GM21786 (cell line): ENCODE measurements at regions not wholly inside any gene's neighbourhood (a gene's known extent, or its start where the extent isn't known, plus 50 kb on each side); places are given as distances from the start of the nearest gene placed in this dataset.
A peak's percentile ranks its signal among the peaks of the same experiment; 100 is the strongest.
"Not testable (repeated sequence)": the region's sequence is repeated elsewhere in the genome, so short reads cannot be mapped to it uniquely, and the experiment has no call there.

Source experiments
- ATAC-seq: cut with Tn5 transposase; IDR thresholded peaks from one replicate; pipeline ENCODE4 v1.9.1; 2021; ENCODE audit not compliant: unreplicated experiment

- ATAC-seq, result no peak
Observed at GRCh38 chr6:79431537-79431933, 105.7 kb downstream of the LCA5 start.

DNA sequence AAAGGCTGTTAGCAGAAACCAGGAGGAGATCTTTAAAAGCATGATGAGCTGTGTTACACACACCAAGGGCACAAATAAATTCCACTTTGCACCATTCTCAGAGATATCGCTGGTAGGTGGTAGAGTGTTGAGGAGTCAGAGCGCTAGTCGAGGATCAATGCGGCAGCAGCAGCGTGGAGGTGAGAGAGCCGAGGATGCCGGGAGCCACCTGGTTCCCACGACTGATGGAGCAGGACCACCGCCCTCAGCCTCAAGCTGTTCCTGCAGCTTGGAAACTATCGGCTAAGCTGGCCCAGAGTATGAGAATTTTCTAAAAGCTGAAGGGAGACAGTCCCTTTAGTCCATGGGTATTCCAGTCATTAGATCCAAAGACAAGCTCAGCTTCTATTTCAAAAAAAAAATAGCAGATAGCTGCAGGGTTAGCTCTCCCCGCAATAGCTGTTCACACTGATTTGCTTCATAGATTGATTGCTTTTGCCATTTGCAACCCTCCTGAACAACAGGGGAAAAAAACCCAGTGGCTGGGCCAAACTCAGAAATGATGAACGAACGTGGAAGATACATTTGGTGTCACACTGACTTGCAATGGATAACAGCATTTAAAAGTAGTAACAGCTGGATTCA lies 106.2 kb downstream of the LCA5 start:
- ATAC-seq, result no peak

DNA sequence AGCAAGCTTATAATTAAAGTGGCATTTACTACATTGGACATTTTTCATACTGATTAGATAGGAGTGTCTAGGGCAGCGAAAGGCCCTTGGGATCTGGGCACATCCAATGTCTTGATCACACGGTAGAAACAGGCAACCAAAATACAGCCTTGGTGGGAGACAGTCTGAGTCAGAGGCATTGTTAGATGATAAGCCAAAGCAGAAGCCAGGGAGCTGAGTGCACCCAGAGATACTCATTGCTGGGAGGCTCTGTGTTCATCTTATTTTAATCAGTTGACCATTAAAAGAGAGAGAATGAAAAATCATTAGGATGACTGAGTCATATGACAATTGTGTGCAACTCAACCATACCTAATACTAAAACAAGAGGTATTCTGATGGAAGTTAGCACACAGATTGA lies 109.5 kb downstream of the LCA5 start:
- no peak for ATAC-seq

- ATAC-seq, result no peak
Observed at GRCh38 chr6:79426625-79427278, 110.5 kb downstream of the LCA5 start.

- ATAC-seq, result no peak
Observed at GRCh38 chr6:79425589-79426311, 111.5 kb downstream of the LCA5 start.

- ATAC-seq, result no peak
Observed at GRCh38 chr6:79423216-79423615, 114.0 kb downstream of the LCA5 start.

DNA sequence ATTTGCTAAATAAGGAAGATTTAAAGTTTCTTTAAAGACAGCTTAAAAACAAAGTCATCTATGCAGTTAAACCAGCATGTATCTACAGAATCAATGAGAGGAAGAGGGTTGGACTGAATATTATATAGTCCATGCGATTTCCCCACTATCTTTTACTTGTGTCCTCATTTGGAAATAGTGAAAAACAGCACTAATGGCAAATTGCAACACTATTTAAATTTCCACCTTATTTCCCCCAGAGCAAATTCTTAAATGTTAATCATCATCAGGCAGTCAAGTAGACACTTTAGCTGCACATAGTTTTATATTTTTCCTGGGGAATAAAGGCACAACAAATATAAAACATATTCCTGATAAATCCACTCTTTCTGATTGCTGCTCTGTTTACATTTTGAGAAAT lies 114.6 kb downstream of the LCA5 start:
- ATAC-seq, result no peak

DNA sequence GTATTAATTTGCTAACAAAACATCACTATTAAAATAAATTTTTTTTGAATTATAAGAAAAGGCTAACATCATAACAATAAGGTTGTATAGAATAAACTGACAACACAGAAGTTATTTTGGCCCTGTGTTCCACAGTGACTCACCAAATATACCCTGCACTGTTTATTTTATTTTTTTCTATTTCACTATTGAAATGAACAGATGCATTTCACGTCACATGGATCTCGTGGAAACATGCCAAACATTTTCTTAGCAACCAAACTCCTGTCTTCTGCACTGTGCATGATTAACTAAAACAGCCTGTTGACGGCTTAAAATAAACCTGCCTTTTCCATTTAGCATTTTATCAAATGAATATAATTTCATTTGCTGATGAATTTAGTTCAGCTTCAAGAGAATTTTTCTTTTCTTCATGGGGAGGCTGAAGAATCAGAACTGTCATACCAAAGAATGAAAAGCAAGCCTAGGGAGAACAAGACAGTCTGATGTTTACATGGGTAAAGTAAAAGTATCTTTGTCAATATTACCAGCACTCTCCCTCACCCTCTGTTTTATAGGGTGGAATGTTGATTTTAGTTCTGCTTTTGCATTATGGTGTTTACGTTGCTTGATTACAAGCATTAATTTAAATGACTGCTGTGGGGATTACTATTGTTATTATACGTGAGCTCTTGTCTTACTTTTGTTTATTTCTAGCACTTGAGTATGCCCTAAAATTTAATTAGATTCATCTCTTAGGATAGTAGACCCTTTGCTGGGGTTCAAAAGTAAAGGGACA lies 115.3 kb downstream of the LCA5 start:
- peak; percentile 81 for ATAC-seq

GRCh38 chr6:79421001-79421411 lies 116.2 kb downstream of the LCA5 start:
- no peak for ATAC-seq

DNA sequence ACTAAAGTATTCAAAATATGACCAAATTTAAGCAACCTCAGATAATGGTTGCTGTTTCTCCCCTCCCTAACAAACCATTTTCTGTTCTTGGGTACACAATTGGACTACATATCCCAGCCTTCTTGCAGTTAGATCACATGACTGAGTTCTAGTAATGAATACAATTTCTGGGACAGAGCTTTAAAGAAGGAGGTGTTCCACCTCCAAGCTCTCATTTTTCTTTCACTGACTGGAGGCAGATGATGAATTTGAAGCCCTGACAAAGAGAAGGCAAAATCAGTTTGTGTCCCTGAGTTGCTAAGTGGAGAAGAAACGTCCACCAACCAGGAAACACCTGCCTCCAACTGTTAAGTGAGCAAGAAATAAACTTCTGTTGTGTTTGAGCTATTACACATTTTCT lies 117.2 kb downstream of the LCA5 start:
- no peak for ATAC-seq

DNA sequence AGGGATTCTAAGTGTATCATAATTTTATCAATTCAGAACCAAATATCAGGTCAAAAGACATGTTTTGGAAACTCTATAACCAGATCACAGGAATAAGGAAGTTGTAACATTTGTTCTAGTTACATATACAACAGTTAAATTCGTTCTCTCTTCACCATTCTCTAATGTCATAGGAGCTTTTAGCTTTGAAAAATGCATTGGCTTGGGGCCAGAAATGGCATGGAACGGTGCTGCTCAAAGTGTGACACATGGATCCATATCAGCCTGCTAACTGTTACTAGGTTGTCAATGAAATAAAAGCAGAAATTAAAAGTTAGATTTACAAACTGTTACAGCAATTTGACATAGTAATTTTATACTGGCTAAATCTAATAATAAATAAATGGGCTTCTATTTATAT lies 120.3 kb downstream of the LCA5 start:
- no peak for ATAC-seq

DNA sequence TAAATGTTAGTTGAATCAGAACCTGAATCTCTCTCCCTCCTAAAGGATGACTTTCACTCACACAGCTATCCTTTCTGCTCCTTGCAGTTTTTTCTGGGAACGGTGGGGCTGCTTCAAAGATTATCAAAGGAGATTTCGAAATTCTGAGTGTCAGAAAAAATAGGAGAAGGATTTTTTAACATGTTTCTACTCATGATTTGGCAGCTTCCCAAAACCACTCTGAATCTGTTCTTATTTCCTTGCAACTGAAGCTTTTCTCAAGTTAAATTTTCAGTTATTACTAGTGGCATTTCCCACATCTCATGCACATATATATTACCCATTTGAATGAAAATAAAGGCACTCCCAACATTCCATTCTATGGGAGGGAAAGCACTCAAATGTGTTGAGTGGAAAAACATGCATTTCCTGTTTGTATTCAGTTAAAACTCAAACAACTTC lies 123.6 kb downstream of the LCA5 start:
- ATAC-seq, result no peak

DNA sequence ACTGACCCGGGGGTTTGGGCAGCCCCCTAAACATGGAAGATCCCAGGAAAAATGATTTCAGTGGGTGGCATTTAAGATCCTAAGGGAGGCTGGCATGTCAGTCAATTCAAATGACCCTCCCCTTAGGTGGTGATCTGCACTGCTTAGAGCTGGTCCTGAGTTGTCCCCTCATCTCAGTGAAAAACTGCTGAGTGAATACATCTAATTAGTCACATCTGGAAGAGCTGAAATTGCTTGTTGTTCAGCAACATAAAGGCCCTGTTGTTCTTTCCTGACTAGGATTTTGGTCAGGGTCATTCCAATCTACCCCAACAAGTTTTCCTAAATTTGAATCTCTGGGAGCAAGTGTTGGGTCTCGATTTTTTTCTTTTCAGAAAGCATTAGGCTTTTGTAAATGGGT lies 126.4 kb downstream of the LCA5 start:
- no peak for ATAC-seq

DNA sequence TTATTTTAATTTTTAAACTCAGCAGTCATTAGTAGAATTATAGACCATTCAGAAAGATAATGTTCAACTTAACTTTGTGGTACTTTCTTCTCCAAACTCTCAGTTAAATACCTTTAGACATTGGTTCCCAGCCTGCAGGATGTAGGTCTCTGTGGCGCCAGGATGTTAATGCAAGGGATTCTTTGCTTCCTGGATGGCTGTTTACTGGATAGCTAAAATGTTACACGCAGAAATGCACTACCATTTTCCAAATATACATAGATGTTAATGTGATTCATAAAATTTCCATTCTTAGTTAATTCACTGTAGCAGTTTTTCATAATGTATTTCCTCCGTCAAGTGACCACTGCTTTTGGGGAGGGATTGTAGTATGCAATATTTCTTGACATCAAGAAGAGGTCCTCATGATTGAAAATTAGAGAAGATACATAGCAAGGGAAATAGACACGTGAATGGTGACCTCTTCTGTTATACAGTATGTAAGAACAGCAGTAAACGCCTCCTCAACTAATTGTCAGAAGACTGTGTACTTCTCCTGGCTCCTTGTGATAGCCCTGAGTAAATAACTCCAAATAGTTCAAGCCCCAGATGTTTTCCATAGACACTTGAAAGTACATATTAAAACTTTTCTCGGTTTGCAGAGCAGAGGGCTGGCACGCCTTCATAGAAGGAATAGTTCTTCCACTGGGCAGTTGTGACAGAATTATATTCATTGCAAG lies 128.8 kb downstream of the LCA5 start:
- no peak for ATAC-seq

GRCh38 chr6:79404677-79405076 lies 132.6 kb downstream of the LCA5 start:
- no peak for ATAC-seq

DNA sequence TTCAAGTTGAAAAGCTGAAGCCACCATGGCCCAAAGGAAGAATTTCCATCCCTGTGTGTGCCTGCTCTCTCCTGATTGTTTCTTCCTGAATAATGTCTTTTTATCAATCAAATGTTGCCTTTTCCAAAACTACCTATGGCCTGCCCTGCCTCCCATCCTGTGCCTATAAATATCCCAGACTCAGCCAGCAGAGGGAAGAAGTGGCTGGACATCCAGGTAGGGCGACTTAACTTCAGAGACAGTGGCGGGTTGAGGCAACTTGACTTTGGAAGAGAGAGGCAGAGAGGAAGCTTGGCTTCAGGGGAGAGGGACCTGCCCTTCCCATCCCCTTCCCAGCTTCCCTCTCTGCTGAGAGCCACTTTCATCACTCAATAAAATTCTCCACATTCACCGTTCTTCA lies 133.0 kb downstream of the LCA5 start:
- ATAC-seq, result no peak

DNA sequence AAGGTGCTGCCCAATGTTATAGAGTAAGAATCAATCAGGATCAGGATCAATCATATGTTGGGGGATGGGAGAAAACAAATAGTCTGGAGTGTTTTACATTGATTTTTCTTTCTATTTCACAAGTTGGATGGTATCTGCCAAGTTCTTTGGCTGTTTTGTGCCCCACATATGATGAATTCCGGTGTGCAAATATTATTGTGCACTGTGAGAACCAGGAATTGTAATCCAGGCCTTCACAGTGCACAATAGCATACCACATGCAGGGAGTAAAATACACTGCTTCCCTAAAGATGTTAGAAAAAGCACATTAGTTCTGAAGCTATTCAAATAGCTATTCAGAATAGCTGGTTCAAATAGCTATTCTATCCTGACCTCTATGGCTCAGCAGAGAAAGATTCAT lies 133.7 kb downstream of the LCA5 start:
- ATAC-seq, result no peak

- ATAC-seq, result no peak
Observed at GRCh38 chr6:79403086-79403485, 134.1 kb downstream of the LCA5 start.

GRCh38 chr6:79399499-79399898 lies 137.7 kb downstream of the LCA5 start:
- no peak for ATAC-seq

DNA sequence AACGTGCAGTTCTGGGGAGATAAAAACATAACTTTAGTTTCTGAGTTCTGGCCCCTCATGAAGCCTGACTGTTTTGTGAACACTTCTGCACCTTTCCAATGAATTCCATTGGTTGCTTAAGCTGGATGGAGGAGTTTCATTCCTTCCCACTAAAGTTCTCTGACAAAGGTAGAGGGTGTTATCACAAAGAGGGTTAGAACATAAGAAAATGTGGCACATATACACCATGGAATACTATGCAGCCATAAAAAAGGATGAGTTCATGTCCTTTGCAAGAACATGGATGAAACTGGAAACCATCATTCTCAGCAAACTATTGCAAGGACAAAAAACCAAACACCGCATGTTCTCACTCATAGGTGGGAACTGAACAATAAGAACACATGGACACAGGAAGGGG lies 138.6 kb downstream of the LCA5 start:
- not testable (repeated sequence) for ATAC-seq

DNA sequence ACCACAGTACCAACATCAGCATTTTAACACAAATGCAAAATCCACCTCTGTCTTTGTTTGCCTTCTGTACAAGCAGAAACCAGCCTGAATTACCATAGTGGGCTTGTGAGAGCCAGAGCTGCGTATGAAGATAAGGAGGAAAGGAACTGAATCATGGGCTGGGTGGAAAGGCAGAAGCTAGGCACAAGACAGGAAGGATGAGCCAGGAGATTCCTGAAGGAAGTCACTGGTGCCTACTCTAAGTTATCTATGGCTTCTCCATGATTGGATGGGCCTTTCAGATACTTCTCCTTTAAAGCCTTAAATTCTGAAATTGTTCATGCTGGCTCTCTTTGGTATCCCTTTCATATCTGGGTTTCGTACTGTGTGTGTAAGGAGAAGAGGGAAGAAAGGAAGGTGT lies 140.6 kb downstream of the LCA5 start:
- no peak for ATAC-seq
